OCI-LY3 (cell line): ENCODE measurements at regions not wholly inside any gene's neighbourhood (a gene's known extent, or its start where the extent isn't known, plus 50 kb on each side); places are given as distances from the start of the nearest gene placed in this dataset.

ENCODE experiments used
- EZH2phosphoT487 ChIP-seq: fragments of 200-600 bp; shearing (Covaris generic); IDR thresholded peaks from 2 replicates; pipeline ENCODE4 v1.6.1; 2018; ENCODE audit warnings: antibody characterized with exemption, mixed run types, low read depth
- TF ChIP-seq, protein P1 (sequence below): fragments of 200-600, 300-600 bp; sonication (generic); IDR thresholded peaks from 2 replicates; pipeline ENCODE4 v1.5.1; 2014; ENCODE audit warnings: antibody characterized with exemption, low read length, low read depth

DNA sequence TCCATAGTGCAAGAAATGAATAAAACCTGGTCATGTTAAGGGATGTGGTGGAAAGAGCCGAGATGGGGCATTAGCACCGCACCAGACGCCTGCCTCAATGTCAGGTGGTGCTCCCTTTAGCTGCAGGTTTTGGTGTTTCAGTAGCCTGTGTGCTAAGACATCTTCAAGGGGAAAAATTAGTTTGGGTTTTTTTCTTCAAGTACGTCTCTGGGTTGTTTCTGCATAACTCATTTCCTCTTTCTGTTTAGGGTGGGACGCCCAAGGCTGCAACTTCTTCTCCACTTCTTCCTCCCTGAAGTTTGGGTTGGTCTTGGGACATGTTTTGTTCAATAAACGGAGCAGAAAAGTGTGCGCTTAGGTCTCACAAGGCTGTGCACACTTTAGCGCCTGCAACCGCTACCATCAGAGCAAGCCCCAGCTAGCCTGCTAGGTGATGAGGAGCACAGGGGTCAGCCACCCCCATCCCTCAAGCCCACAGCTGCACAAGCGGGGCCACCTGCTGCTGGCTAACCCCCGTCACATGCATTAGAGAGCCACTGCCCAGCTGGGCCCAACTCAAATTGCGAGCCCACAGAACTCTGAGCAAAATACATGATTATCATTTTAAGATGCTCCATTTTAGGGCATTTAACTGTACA, 1495.7 kb downstream of the TBC1D22A start:
- TF ChIP-seq, protein P1, sequence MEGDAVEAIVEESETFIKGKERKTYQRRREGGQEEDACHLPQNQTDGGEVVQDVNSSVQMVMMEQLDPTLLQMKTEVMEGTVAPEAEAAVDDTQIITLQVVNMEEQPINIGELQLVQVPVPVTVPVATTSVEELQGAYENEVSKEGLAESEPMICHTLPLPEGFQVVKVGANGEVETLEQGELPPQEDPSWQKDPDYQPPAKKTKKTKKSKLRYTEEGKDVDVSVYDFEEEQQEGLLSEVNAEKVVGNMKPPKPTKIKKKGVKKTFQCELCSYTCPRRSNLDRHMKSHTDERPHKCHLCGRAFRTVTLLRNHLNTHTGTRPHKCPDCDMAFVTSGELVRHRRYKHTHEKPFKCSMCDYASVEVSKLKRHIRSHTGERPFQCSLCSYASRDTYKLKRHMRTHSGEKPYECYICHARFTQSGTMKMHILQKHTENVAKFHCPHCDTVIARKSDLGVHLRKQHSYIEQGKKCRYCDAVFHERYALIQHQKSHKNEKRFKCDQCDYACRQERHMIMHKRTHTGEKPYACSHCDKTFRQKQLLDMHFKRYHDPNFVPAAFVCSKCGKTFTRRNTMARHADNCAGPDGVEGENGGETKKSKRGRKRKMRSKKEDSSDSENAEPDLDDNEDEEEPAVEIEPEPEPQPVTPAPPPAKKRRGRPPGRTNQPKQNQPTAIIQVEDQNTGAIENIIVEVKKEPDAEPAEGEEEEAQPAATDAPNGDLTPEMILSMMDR = no peak
- TF ChIP-seq EZH2phosphoT487 = no peak
